ENCODE measurements at regions not wholly inside any gene's neighbourhood (a gene's known extent, or its start where the extent isn't known, plus 50 kb on each side); places are given as distances from the start of the nearest gene placed in this dataset.

- 96% methylated on average over 2 of the region's 2 CpGs for WGBS
- TF ChIP-seq ZBTB33 (IDR thresholded peaks at IDR 0.05) = no peak
- TF ChIP-seq SP1 (IDR thresholded peaks at IDR 0.05) = no peak
- TF ChIP-seq FOXA2 (IDR thresholded peaks at IDR 0.05) = no peak
- TF ChIP-seq RXRA (IDR thresholded peaks at IDR 0.05) = no peak
- TF ChIP-seq YY1 (IDR thresholded peaks at IDR 0.05) = no peak
- no peak for TF ChIP-seq RAD21 (IDR thresholded peaks at IDR 0.05)
- TF ChIP-seq CTCF (IDR thresholded peaks at IDR 0.05; ENCODE audit: low read depth, low read length, missing input control) = no peak
- TF ChIP-seq TAF1 (conservative IDR thresholded peaks at IDR 0.05) = no peak
- TF ChIP-seq GABPA (IDR thresholded peaks at IDR 0.05 in 1 of 2, conservative IDR thresholded peaks at IDR 0.05 in 1 of 2) = no peak
- no peak for TF ChIP-seq JUND (IDR thresholded peaks at IDR 0.05)
- no peak for TF ChIP-seq HNF4G (IDR thresholded peaks at IDR 0.05)
- no peak for TF ChIP-seq FOXA1 (IDR thresholded peaks at IDR 0.05)
- TF ChIP-seq HNF4A (conservative IDR thresholded peaks at IDR 0.05) = no peak
- TF ChIP-seq, protein P1, sequence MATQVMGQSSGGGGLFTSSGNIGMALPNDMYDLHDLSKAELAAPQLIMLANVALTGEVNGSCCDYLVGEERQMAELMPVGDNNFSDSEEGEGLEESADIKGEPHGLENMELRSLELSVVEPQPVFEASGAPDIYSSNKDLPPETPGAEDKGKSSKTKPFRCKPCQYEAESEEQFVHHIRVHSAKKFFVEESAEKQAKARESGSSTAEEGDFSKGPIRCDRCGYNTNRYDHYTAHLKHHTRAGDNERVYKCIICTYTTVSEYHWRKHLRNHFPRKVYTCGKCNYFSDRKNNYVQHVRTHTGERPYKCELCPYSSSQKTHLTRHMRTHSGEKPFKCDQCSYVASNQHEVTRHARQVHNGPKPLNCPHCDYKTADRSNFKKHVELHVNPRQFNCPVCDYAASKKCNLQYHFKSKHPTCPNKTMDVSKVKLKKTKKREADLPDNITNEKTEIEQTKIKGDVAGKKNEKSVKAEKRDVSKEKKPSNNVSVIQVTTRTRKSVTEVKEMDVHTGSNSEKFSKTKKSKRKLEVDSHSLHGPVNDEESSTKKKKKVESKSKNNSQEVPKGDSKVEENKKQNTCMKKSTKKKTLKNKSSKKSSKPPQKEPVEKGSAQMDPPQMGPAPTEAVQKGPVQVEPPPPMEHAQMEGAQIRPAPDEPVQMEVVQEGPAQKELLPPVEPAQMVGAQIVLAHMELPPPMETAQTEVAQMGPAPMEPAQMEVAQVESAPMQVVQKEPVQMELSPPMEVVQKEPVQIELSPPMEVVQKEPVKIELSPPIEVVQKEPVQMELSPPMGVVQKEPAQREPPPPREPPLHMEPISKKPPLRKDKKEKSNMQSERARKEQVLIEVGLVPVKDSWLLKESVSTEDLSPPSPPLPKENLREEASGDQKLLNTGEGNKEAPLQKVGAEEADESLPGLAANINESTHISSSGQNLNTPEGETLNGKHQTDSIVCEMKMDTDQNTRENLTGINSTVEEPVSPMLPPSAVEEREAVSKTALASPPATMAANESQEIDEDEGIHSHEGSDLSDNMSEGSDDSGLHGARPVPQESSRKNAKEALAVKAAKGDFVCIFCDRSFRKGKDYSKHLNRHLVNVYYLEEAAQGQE (IDR thresholded peaks at IDR 0.05) = no peak
- TF ChIP-seq, protein P2, sequence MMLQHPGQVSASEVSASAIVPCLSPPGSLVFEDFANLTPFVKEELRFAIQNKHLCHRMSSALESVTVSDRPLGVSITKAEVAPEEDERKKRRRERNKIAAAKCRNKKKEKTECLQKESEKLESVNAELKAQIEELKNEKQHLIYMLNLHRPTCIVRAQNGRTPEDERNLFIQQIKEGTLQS (IDR thresholded peaks at IDR 0.05) = no peak
- TF ChIP-seq NR2F2 (IDR thresholded peaks at IDR 0.05) = no peak
- TF ChIP-seq EGR1 (IDR thresholded peaks at IDR 0.05; ENCODE audit: low read depth in 2 of 2) = no peak
- TF ChIP-seq, protein P3, sequence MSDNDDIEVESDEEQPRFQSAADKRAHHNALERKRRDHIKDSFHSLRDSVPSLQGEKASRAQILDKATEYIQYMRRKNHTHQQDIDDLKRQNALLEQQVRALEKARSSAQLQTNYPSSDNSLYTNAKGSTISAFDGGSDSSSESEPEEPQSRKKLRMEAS (IDR thresholded peaks at IDR 0.05) = no peak
- no peak overlapping the region for H3K27ac ChIP-seq (ENCODE audit: low read depth in 1 of 2, low read length in 2 of 2)
These were observed 155.6 kb downstream of the FSIP2 start for GRCh38 chr2:185894223-185894622.

More at GRCh38 chr2:185894223-185894622, 155.6 kb downstream of the FSIP2 start:
- no peaks in the 10 kb centered on the region for H3K9me3 ChIP-seq (ENCODE audit: control insufficient read depth in 4 of 4, low read length in 3 of 4)
- no peaks in the 10 kb centered on the region for H3K27me3 ChIP-seq (ENCODE audit: control insufficient read depth in 4 of 4, insufficient read depth in 4 of 4, low read length in 3 of 4)
- no peak overlapping the region for H3K9ac ChIP-seq (ENCODE audit: low read depth in 1 of 2, low read length in 2 of 2)
- no peaks in the 10 kb centered on the region for H3K36me3 ChIP-seq (ENCODE audit: control insufficient read depth in 4 of 4, insufficient read depth in 3 of 4, low read depth in 1 of 4, low read length in 3 of 4)
- no peak overlapping the region for H3K4me3 ChIP-seq (ENCODE audit: low read depth in 1 of 3, low read length in 3 of 3)
- DNase-seq (ENCODE audit: low spot score) = no peak
- H3K4me1 ChIP-seq (ENCODE audit: control insufficient read depth in 4 of 4, insufficient read depth in 4 of 4, low read length in 3 of 4) = peaks cover 0 to 11% (median 2%) of the 10 kb centered on the region in 4 donors

All from liver (tissue), 8 donors.